ENCODE measurements at regions not wholly inside any gene's neighbourhood (a gene's known extent, or its start where the extent isn't known, plus 50 kb on each side); places are given as distances from the start of the nearest gene placed in this dataset.

GRCh38 chr20:56796345-56796744 lies 167.2 kb downstream of the TFAP2C start:
- Histone ChIP-seq H3K27ac (ENCODE audit: low read depth, low read length, poor library complexity, severe bottlenecking) (no peak overlapping the region), H3K36me3 (ENCODE audit: insufficient read depth, low read length, poor library complexity, severe bottlenecking) (no peaks in the 10 kb centered on the region), H3K4me3 (ENCODE audit: low read depth, low read length, poor library complexity, severe bottlenecking) (no peak overlapping the region), H3K9me3 (ENCODE audit: low read depth, low read length, poor library complexity, severe bottlenecking) (no peaks in the 10 kb centered on the region), H3K27me3 (replicated peaks; ENCODE audit: insufficient read depth, low read depth, low read length, poor library complexity) (peaks cover 33% of the 10 kb centered on the region), H3K4me1 (ENCODE audit: insufficient read depth, low read length, poor library complexity, severe bottlenecking) (no peaks in the 10 kb centered on the region)
- POLR2A ChIA-PET (ENCODE audit: low non-redundant PET): no interaction called here
- no peak for DNase-seq (ENCODE audit: low spot score)
- TF ChIP-seq EZH2 (IDR thresholded peaks at IDR 0.05; ENCODE audit: borderline replicate concordance, low read depth, low read length, poor library complexity, severe bottlenecking): no peak
- TF ChIP-seq, protein P1, sequence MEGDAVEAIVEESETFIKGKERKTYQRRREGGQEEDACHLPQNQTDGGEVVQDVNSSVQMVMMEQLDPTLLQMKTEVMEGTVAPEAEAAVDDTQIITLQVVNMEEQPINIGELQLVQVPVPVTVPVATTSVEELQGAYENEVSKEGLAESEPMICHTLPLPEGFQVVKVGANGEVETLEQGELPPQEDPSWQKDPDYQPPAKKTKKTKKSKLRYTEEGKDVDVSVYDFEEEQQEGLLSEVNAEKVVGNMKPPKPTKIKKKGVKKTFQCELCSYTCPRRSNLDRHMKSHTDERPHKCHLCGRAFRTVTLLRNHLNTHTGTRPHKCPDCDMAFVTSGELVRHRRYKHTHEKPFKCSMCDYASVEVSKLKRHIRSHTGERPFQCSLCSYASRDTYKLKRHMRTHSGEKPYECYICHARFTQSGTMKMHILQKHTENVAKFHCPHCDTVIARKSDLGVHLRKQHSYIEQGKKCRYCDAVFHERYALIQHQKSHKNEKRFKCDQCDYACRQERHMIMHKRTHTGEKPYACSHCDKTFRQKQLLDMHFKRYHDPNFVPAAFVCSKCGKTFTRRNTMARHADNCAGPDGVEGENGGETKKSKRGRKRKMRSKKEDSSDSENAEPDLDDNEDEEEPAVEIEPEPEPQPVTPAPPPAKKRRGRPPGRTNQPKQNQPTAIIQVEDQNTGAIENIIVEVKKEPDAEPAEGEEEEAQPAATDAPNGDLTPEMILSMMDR (conservative IDR thresholded peaks at IDR 0.05; ENCODE audit: low read depth, low read length): no peak
- BruUV-seq (replicated peaks): no TSS peak
- intact Hi-C loops (cut with micrococcal nuclease; ENCODE audit: unreplicated experiment): no loop called here
- CTCF ChIA-PET: no interaction called here

- BruUV-seq (replicated peaks): no TSS peak
- no peak for TF ChIP-seq EZH2 (IDR thresholded peaks at IDR 0.05; ENCODE audit: borderline replicate concordance, low read depth, low read length, poor library complexity, severe bottlenecking)
- TF ChIP-seq, protein P1 (conservative IDR thresholded peaks at IDR 0.05; ENCODE audit: low read depth, low read length): no peak
- ChIA-PET POLR2A (ENCODE audit: low non-redundant PET) (no interaction called here), CTCF (no interaction called here)
- Histone ChIP-seq H3K4me1 (ENCODE audit: insufficient read depth, low read length, poor library complexity, severe bottlenecking) (no peaks in the 10 kb centered on the region), H3K4me3 (ENCODE audit: low read depth, low read length, poor library complexity, severe bottlenecking) (no peak overlapping the region), H3K27ac (ENCODE audit: low read depth, low read length, poor library complexity, severe bottlenecking) (no peak overlapping the region), H3K9me3 (ENCODE audit: low read depth, low read length, poor library complexity, severe bottlenecking) (no peaks in the 10 kb centered on the region), H3K36me3 (ENCODE audit: insufficient read depth, low read length, poor library complexity, severe bottlenecking) (no peaks in the 10 kb centered on the region), H3K27me3 (replicated peaks; ENCODE audit: insufficient read depth, low read depth, low read length, poor library complexity) (peaks cover 36% of the 10 kb centered on the region)
- no peak for DNase-seq (ENCODE audit: low spot score)
- intact Hi-C loops (cut with micrococcal nuclease; ENCODE audit: unreplicated experiment): no loop called here
Measured at GRCh38 chr20:56797023-56797422, 167.9 kb downstream of the TFAP2C start.

DNA sequence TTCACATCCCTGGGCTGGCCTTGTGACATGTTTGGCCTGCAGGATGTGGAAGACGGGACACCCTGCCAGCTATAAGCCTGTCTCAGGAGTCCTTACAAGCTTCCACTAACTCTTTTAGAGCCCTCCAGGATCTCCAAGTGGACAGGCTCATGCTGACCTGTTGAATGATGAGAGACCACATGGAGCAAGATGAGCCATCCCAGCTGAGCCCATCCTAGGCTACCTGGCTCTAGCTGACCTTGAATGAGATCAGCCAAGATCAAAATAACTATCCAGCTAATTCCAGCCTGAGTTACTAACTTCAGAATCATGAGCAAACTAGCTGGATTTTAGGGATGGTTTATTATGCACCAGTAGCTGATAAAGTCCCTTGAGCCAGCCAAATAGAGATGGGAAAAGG lies 169.5 kb downstream of the TFAP2C start:
- Histone ChIP-seq H3K27ac (ENCODE audit: low read depth, low read length, poor library complexity, severe bottlenecking) (no peak overlapping the region), H3K27me3 (replicated peaks; ENCODE audit: insufficient read depth, low read depth, low read length, poor library complexity) (peaks cover 44% of the 10 kb centered on the region), H3K9me3 (ENCODE audit: low read depth, low read length, poor library complexity, severe bottlenecking) (no peaks in the 10 kb centered on the region), H3K36me3 (ENCODE audit: insufficient read depth, low read length, poor library complexity, severe bottlenecking) (no peaks in the 10 kb centered on the region), H3K4me1 (ENCODE audit: insufficient read depth, low read length, poor library complexity, severe bottlenecking) (no peaks in the 10 kb centered on the region), H3K4me3 (ENCODE audit: low read depth, low read length, poor library complexity, severe bottlenecking) (no peak overlapping the region)
- BruUV-seq (replicated peaks): no TSS peak
- no peak for DNase-seq (ENCODE audit: low spot score)
- intact Hi-C loops (cut with micrococcal nuclease; ENCODE audit: unreplicated experiment): no loop called here
- ChIA-PET CTCF (no interaction called here), POLR2A (ENCODE audit: low non-redundant PET) (no interaction called here)
- no peak for TF ChIP-seq EZH2 (IDR thresholded peaks at IDR 0.05; ENCODE audit: borderline replicate concordance, low read depth, low read length, poor library complexity, severe bottlenecking)
- TF ChIP-seq, protein P1 (conservative IDR thresholded peaks at IDR 0.05; ENCODE audit: low read depth, low read length): no peak
